Neural cell (in vitro differentiated cells): ENCODE measurements at regions not wholly inside any gene's neighbourhood (a gene's known extent, or its start where the extent isn't known, plus 50 kb on each side); places are given as distances from the start of the nearest gene placed in this dataset.

Experiments used
- H2AFZ ChIP-seq: fragments of 200-600, 300-800 bp; sonication (generic), shearing (Covaris generic); 2 replicates; pipeline ENCODE4 v1.6.0; 2014; ENCODE audit warnings: low read depth, mild to moderate bottlenecking, antibody characterized with exemption, low read length, moderate library complexity
- H3F3A ChIP-seq: fragments of 200-600 bp; shearing (Covaris generic); 2 replicates; pipeline ENCODE4 v1.6.1; 2016; ENCODE audit warnings: mild to moderate bottlenecking, moderate library complexity, mixed read lengths, antibody characterized with exemption, low read length; ENCODE audit not compliant: insufficient read depth, poor library complexity, severe bottlenecking
- H3K27ac ChIP-seq: fragments of 200-600, 300-800 bp; sonication (generic), shearing (Covaris generic); 2 replicates; pipeline ENCODE4 v1.5.1; 2014; ENCODE audit warnings: mild to moderate bottlenecking, low read length, moderate library complexity
- H3K27me3 ChIP-seq: fragments of 300-800, 200-600 bp; sonication (generic), shearing (Covaris generic); 2 replicates; pipeline ENCODE4 v1.6.0; 2014; ENCODE audit warnings: mild to moderate bottlenecking, low read depth, low read length, moderate library complexity; ENCODE audit not compliant: insufficient read depth
- H3K36me3 ChIP-seq: fragments of 300-800, 200-600 bp; sonication (generic), shearing (Covaris generic); 2 replicates; pipeline ENCODE4 v1.5.1; 2014; ENCODE audit warnings: mild to moderate bottlenecking, antibody characterized with exemption, low read length, moderate library complexity; ENCODE audit not compliant: insufficient read depth
- H3K4me2 ChIP-seq: fragments of 300-800, 200-600 bp; sonication (generic), shearing (Covaris generic); 2 replicates; pipeline ENCODE4 v1.6.0; 2014; ENCODE audit warnings: mild to moderate bottlenecking, low read length
- H3K4me3 ChIP-seq: fragments of 300-800, 200-600 bp; sonication (generic), shearing (Covaris generic); 2 replicates; pipeline ENCODE4 v1.5.1; 2014; ENCODE audit warnings: mild to moderate bottlenecking, low read length, moderate library complexity
- H3K79me2 ChIP-seq: fragments of 200-600 bp; shearing (Covaris generic); replicated peaks from 2 replicates; pipeline ENCODE4 v1.6.0; 2014; ENCODE audit warnings: mild to moderate bottlenecking, low read length, moderate library complexity; ENCODE audit not compliant: insufficient read depth
- H3K9ac ChIP-seq: fragments of 300-800, 200-600 bp; sonication (generic), shearing (Covaris generic); 2 replicates; pipeline ENCODE4 v1.6.1; 2016; ENCODE audit warnings: mild to moderate bottlenecking, low read length, mixed read lengths
- H3K9me2 ChIP-seq: fragments of 200-600 bp; shearing (Covaris generic); 2 replicates; pipeline ENCODE4 v1.6.1; 2016; ENCODE audit warnings: mild to moderate bottlenecking, low read length, mixed read lengths; ENCODE audit not compliant: insufficient read depth
- H3K9me3 ChIP-seq: fragments of 200-600, 300-800 bp; sonication (generic), shearing (Covaris generic); 2 replicates; pipeline ENCODE4 v1.6.1; 2016; ENCODE audit warnings: mild to moderate bottlenecking, mixed run types, low read length, moderate library complexity, mixed read lengths
- H4K20me1 ChIP-seq: fragments of 200-600 bp; shearing (Covaris generic); 2 replicates; pipeline ENCODE4 v1.6.1; 2016; ENCODE audit warnings: mild to moderate bottlenecking, mixed run types; ENCODE audit not compliant: insufficient read depth
- EP300 ChIP-seq: fragments of 450-650 bp; conservative IDR thresholded peaks from 2 replicates; pipeline ENCODE4 v1.6.1; 2014; ENCODE audit warnings: antibody characterized with exemption, mild to moderate bottlenecking, moderate library complexity; ENCODE audit not compliant: poor library complexity, severe bottlenecking
- EZH2 ChIP-seq: fragments of 200-600, 300-800 bp; shearing (Covaris generic), sonication (generic); IDR thresholded peaks from 2 replicates; pipeline ENCODE4 v1.6.1; 2014; ENCODE audit warnings: antibody characterized with exemption, low read length, borderline replicate concordance, mild to moderate bottlenecking; ENCODE audit not compliant: insufficient read depth, poor library complexity, severe bottlenecking
- MXI1 ChIP-seq: fragments of 450-650 bp; conservative IDR thresholded peaks from 2 replicates; pipeline ENCODE4 v1.6.1; 2014; ENCODE audit warnings: antibody characterized with exemption, mild to moderate bottlenecking; ENCODE audit not compliant: poor library complexity, severe bottlenecking
- POLR2AphosphoS5 ChIP-seq: IDR thresholded peaks from 2 replicates; pipeline ENCODE4 v1.6.1; 2012
- RAD21 ChIP-seq: fragments of 450-650 bp; conservative IDR thresholded peaks from 2 replicates; pipeline ENCODE4 v1.6.1; 2014; ENCODE audit warnings: antibody characterized with exemption, mild to moderate bottlenecking, moderate library complexity
- SMC3 ChIP-seq: fragments of 450-650 bp; conservative IDR thresholded peaks from 2 replicates; pipeline ENCODE4 v1.6.1; 2014; ENCODE audit warnings: antibody characterized with exemption, mild to moderate bottlenecking, moderate library complexity; ENCODE audit not compliant: poor library complexity
- TAF1 ChIP-seq: IDR thresholded peaks from 2 replicates; pipeline ENCODE4 v1.6.1; 2012; ENCODE audit warnings: low read depth
- TF ChIP-seq, protein P1 (sequence below): IDR thresholded peaks from 2 replicates; pipeline ENCODE4 v1.6.1; 2012; ENCODE audit warnings: borderline replicate concordance
- TF ChIP-seq, protein P2 (sequence below): fragments of 450-650 bp; IDR thresholded peaks from 2 replicates; pipeline ENCODE4 v1.5.1; 2014; ENCODE audit warnings: antibody characterized with exemption, mild to moderate bottlenecking, moderate library complexity; ENCODE audit not compliant: poor library complexity, severe bottlenecking

DNA sequence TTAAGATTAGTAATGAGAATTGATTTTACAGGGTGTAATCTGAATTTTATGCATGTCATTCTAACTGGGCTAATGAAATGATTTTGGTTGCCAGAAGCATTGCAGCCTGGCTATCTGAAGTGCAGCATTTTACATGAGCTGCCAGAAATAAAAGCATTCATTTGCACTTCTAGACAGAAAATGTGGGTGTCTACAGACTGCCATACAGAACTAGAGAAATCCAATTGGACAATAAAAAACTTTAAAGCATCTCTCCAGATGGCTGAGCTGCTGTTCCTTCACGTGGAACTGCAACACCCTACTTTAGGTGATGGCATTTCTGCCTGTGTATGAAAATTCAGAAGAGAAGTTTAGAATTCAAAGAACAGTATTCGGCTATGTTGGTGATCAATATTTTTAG, 450.1 kb upstream of the SLITRK1 start:
- Histone ChIP-seq H3K27ac (no peak overlapping the region), H3K9me3 (no peaks in the 10 kb centered on the region), H4K20me1 (no peaks in the 10 kb centered on the region), H2AFZ (no peak overlapping the region), H3K27me3 (no peaks in the 10 kb centered on the region), H3K9ac (no peak overlapping the region), H3K4me2 (no peak overlapping the region), H3K4me3 (no peak overlapping the region), H3K79me2 (no peaks in the 10 kb centered on the region), H3K9me2 (no peaks in the 10 kb centered on the region), H3F3A (no peaks in the 10 kb centered on the region), H3K36me3 (no peaks in the 10 kb centered on the region)
- TF ChIP-seq MXI1 (no peak), POLR2AphosphoS5 (no peak), EP300 (no peak), EZH2 (no peak), TAF1 (no peak), RAD21 (no peak), SMC3 (no peak)
- TF ChIP-seq, protein P1, sequence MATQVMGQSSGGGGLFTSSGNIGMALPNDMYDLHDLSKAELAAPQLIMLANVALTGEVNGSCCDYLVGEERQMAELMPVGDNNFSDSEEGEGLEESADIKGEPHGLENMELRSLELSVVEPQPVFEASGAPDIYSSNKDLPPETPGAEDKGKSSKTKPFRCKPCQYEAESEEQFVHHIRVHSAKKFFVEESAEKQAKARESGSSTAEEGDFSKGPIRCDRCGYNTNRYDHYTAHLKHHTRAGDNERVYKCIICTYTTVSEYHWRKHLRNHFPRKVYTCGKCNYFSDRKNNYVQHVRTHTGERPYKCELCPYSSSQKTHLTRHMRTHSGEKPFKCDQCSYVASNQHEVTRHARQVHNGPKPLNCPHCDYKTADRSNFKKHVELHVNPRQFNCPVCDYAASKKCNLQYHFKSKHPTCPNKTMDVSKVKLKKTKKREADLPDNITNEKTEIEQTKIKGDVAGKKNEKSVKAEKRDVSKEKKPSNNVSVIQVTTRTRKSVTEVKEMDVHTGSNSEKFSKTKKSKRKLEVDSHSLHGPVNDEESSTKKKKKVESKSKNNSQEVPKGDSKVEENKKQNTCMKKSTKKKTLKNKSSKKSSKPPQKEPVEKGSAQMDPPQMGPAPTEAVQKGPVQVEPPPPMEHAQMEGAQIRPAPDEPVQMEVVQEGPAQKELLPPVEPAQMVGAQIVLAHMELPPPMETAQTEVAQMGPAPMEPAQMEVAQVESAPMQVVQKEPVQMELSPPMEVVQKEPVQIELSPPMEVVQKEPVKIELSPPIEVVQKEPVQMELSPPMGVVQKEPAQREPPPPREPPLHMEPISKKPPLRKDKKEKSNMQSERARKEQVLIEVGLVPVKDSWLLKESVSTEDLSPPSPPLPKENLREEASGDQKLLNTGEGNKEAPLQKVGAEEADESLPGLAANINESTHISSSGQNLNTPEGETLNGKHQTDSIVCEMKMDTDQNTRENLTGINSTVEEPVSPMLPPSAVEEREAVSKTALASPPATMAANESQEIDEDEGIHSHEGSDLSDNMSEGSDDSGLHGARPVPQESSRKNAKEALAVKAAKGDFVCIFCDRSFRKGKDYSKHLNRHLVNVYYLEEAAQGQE: no peak
- TF ChIP-seq, protein P2, sequence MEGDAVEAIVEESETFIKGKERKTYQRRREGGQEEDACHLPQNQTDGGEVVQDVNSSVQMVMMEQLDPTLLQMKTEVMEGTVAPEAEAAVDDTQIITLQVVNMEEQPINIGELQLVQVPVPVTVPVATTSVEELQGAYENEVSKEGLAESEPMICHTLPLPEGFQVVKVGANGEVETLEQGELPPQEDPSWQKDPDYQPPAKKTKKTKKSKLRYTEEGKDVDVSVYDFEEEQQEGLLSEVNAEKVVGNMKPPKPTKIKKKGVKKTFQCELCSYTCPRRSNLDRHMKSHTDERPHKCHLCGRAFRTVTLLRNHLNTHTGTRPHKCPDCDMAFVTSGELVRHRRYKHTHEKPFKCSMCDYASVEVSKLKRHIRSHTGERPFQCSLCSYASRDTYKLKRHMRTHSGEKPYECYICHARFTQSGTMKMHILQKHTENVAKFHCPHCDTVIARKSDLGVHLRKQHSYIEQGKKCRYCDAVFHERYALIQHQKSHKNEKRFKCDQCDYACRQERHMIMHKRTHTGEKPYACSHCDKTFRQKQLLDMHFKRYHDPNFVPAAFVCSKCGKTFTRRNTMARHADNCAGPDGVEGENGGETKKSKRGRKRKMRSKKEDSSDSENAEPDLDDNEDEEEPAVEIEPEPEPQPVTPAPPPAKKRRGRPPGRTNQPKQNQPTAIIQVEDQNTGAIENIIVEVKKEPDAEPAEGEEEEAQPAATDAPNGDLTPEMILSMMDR: no peak

DNA sequence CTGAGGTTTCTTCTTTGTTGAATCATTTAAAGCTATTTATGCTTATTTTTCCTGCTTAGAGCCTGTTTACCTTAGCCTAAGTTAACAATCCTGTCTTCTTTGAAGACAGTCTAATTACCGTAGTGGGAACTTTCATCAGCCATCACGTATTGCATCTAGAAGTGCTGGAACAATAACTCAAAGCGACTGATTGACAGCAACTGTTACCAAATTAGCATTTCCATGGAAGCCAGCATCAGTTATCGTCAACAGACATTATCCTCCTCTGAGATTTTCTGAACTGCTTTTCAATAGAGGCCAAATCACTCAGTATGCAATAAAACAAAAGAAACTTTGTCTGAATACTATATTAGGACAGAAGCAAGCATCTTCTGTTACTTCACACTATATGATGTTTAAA, 433.3 kb upstream of the SLITRK1 start:
- Histone ChIP-seq H3K36me3 (no peaks in the 10 kb centered on the region), H2AFZ (no peak overlapping the region), H3K9ac (peak overlapping the region; percentile 15), H3K4me2 (peak overlapping the region; percentile 26), H4K20me1 (no peaks in the 10 kb centered on the region), H3K9me3 (no peaks in the 10 kb centered on the region), H3K4me3 (peak overlapping the region; percentile 12), H3F3A (no peaks in the 10 kb centered on the region), H3K27ac (peak overlapping the region; percentile 73), H3K79me2 (no peaks in the 10 kb centered on the region), H3K27me3 (no peaks in the 10 kb centered on the region), H3K9me2 (no peaks in the 10 kb centered on the region)
- TF ChIP-seq POLR2AphosphoS5 (peak; percentile 91), MXI1 (no peak), TAF1 (no peak), EP300 (peak; percentile 96)
- TF ChIP-seq, protein P2: no peak
- TF ChIP-seq, protein P1: peak; percentile 37
